Mammary epithelial cell (primary cell): ENCODE measurements at regions not wholly inside any gene's neighbourhood (a gene's known extent, or its start where the extent isn't known, plus 50 kb on each side); places are given as distances from the start of the nearest gene placed in this dataset.

Source experiments
- CTCF ChIP-seq, 2 donors: IDR thresholded peaks in 1 of 2; conservative IDR thresholded peaks in 1 of 2; 2 replicates each; pipeline ENCODE4 v1.5.1; 2011 to 2012; ENCODE audit warnings: inconsistent platforms in 2 of 2, low read length in 2 of 2, mild to moderate bottlenecking in 2 of 2, control low read depth in 1 of 2, low read depth in 1 of 2; ENCODE audit not compliant: insufficient read depth in 1 of 2; ENCODE audit errors: extremely low read depth in 1 of 2
- EZH2 ChIP-seq: IDR thresholded peaks from 2 replicates; pipeline ENCODE4 v1.6.1; 2012; ENCODE audit warnings: low read length, inconsistent platforms, borderline replicate concordance

DNA sequence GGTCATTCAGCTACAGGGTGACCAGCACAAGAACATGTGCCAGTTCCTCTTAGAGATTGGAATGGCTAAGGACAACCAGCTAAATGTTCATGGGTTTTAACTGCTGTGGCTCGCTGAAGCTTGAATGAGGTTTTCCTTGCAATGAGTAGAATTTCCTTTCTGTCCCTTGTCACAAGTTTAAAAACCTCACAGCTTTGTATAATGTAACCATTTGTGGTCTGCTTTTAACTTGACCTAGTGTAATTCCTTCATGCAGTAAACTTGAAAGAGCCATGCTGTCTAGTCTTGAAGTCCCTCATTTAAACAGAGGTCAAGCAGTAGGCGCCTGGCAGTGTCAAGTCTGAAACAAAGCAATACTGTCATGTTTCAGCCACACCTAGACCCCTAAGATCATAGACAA, 181.3 kb upstream of the DMRT1 start:
- no peak for TF ChIP-seq EZH2
- TF ChIP-seq CTCF (conservative IDR thresholded peaks at IDR 0.05 in 1 of 2, IDR thresholded peaks at IDR 0.05 in 1 of 2; ENCODE audit: extremely low read depth in 1 of 2, insufficient read depth in 1 of 2, low read depth in 1 of 2, low read length in 2 of 2), result no peak
